ENCODE measurements at regions not wholly inside any gene's neighbourhood (a gene's known extent, or its start where the extent isn't known, plus 50 kb on each side); places are given as distances from the start of the nearest gene placed in this dataset.

- Histone ChIP-seq H2BK12ac (ENCODE audit: insufficient read length, low read depth, low read length) (no peak overlapping the region), H3K27ac (ENCODE audit: insufficient read length, low read depth, low read length) (no peak overlapping the region), H2BK5ac (ENCODE audit: insufficient read length, low read length) (no peak overlapping the region), H3K23ac (ENCODE audit: insufficient read length, low read depth, low read length) (no peak overlapping the region), H3K4me1 (ENCODE audit: insufficient read depth, low read length) (no peaks in the 10 kb centered on the region), H2AK5ac (ENCODE audit: insufficient read length, low read length) (no peak overlapping the region), H3K56ac (ENCODE audit: insufficient read length, low read depth, low read length) (no peak overlapping the region), H2BK20ac (ENCODE audit: low read depth, low read length, poor library complexity, severe bottlenecking) (no peak overlapping the region), H3K9me3 (ENCODE audit: control insufficient read depth, low read depth, low read length) (no peaks in the 10 kb centered on the region), H3T11ph (ENCODE audit: low read length) (no peak overlapping the region), H3K9ac (ENCODE audit: extremely low read depth, insufficient read length, low read length) (no peak overlapping the region), H4K91ac (ENCODE audit: insufficient read length, low read depth, low read length) (no peak overlapping the region), H3K4ac (ENCODE audit: low read depth, low read length) (no peak overlapping the region), H3K4me2 (ENCODE audit: insufficient read depth, insufficient read length, low read length) (no peak overlapping the region), H4K5ac (ENCODE audit: insufficient read length, low read depth, low read length) (no peak overlapping the region), H2BK15ac (ENCODE audit: low read depth, low read length) (no peak overlapping the region), H2BK120ac (ENCODE audit: low read depth, low read length, poor library complexity, severe bottlenecking) (no peak overlapping the region), H3K79me2 (ENCODE audit: insufficient read depth, low read length) (no peaks in the 10 kb centered on the region), H3K27me3 (ENCODE audit: insufficient read depth, low read length) (no peaks in the 10 kb centered on the region), H4K8ac (replicated peaks; ENCODE audit: insufficient read length, low read depth, low read length) (no peak overlapping the region), H3K18ac (ENCODE audit: insufficient read length, low read depth, low read length) (no peak overlapping the region), H3K14ac (ENCODE audit: insufficient read depth, low read length) (no peak overlapping the region), H3K23me2 (ENCODE audit: insufficient read length, low read depth, low read length, poor library complexity, severe bottlenecking) (no peaks in the 10 kb centered on the region), H2AFZ (ENCODE audit: low read length) (no peak overlapping the region), H4K20me1 (ENCODE audit: control insufficient read depth, insufficient read depth, insufficient read length) (no peaks in the 10 kb centered on the region), H3K79me1 (ENCODE audit: insufficient read depth, low read depth, low read length, poor library complexity, severe bottlenecking) (no peaks in the 10 kb centered on the region)
- TF ChIP-seq CTCF (conservative IDR thresholded peaks at IDR 0.05): no peak
- Mint-ChIP-seq H3K27ac (no peak overlapping the region), H3K27me3 (ENCODE audit: low read depth) (no peaks in the 10 kb centered on the region), H3K4me3 (no peak overlapping the region), H3K36me3 (ENCODE audit: insufficient read depth in 1 of 3, low read depth in 3 of 3) (no peaks in the 10 kb centered on the region), H3K9me3 (no peaks in the 10 kb centered on the region), H3K4me1 (no peaks in the 10 kb centered on the region)
- WGBS (ENCODE audit: extremely low coverage, insufficient read length, low lambda C conversion rate): no CpG with 5 or more reads among the region's 5 CpGs
- no peak for DNase-seq
Observed at GRCh38 chr9:108724652-108725051, 131.1 kb downstream of the ACTL7B start.
